Aorta (tissue), 5 donors: ENCODE measurements at regions not wholly inside any gene's neighbourhood (a gene's known extent, or its start where the extent isn't known, plus 50 kb on each side); places are given as distances from the start of the nearest gene placed in this dataset.

Experiments
- ATAC-seq: fragments of 200-7000 bp; cut with Tn5 transposase; one replicate; pipeline ENCODE4 v1.9.1; 2022; ENCODE audit warnings: moderate library complexity; ENCODE audit not compliant: low FRiP score
- DNase-seq, 2 donors: peaks; one replicate each; pipeline ENCODE4 v3.0.0-alpha.2; 2020
- H3K27ac ChIP-seq, 2 donors: one replicate each; pipeline ENCODE4 v1.5.1; 2013; ENCODE audit warnings: low read length in 2 of 2, mild to moderate bottlenecking in 2 of 2, moderate library complexity in 2 of 2, control low read depth in 1 of 2, inconsistent platforms in 1 of 2, low read depth in 1 of 2
- H3K27me3 ChIP-seq, 2 donors: one replicate each; pipeline ENCODE4 v1.6.1; 2013; ENCODE audit warnings: control low read depth in 1 of 2, low read length in 1 of 2, mild to moderate bottlenecking in 1 of 2, moderate library complexity in 1 of 2; ENCODE audit not compliant: insufficient read depth in 2 of 2, control insufficient read depth in 1 of 2
- H3K36me3 ChIP-seq, 2 donors: one replicate each; pipeline ENCODE4 v1.6.1; 2013; ENCODE audit warnings: control low read depth in 1 of 2, low read length in 1 of 2, mild to moderate bottlenecking in 1 of 2; ENCODE audit not compliant: insufficient read depth in 2 of 2, control insufficient read depth in 1 of 2
- H3K4me1 ChIP-seq, 2 donors: one replicate each; pipeline ENCODE4 v1.6.1; 2013; ENCODE audit warnings: low read length in 2 of 2, control low read depth in 1 of 2, mild to moderate bottlenecking in 1 of 2, moderate library complexity in 1 of 2; ENCODE audit not compliant: insufficient read depth in 2 of 2, control insufficient read depth in 1 of 2
- H3K4me3 ChIP-seq, 2 donors: one replicate each; pipeline ENCODE4 v1.5.1; 2013; ENCODE audit warnings: low read length in 2 of 2, control low read depth in 1 of 2, mild to moderate bottlenecking in 1 of 2
- H3K9me3 ChIP-seq: one replicate; pipeline ENCODE4 v1.6.1; 2013; ENCODE audit warnings: mild to moderate bottlenecking, low read length; ENCODE audit not compliant: control insufficient read depth
- WGBS, 2 donors: extraction: QIAGEN DNeasy Blood & Tissue Kit; methylation state at CpG; one replicate each; pipeline ENCODE4 v1.1.7; 2013; 5-methylcytosine and 5-hydroxymethylcytosine counted together
- intact Hi-C, 2 donors: fragments of 100-400 bp; cut with DNase I; formaldehyde crosslinking; loops; one replicate each; pipeline versions ENCODE4 v1.14.2 to v1.15.0; 2022
- donor health status: healthy with polysubstance abuse.
- donor health status: Bipolar disorder and iron deficiency.
- donor health status: DM: no; HTN: no; CAD: no.
- donor health status: DM: no; HTN: no; CAD: no.
- donor health status: DM: yes; HTN: yes; CAD: no.

DNA sequence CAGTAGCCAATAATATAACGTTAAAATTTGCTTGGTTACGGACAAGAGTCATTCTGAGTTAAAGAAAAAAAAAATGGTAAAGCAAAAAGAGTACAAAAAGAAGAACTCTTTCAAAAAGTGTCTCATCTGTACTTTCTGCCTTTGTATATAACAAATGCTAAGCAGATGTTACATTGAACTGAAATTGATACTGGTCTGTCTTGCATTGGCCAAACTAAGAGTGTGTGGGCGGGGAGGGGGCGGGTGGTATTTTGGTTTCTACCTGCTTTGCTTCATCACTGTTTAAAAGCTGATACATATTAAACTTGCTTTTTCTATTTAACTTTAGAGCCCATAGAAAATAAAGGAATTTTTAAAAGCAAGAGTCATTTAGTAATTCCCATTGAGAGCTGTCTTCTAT is 215.0 kb upstream of the THBS1 start:
- DNase-seq (no peak), ATAC-seq (no peak)
- no peaks in the 10 kb centered on the region for H3K27me3 ChIP-seq
- no peaks in the 10 kb centered on the region for H3K36me3 ChIP-seq
- no peaks in the 10 kb centered on the region for H3K4me1 ChIP-seq
- intact Hi-C loops, result no loop called here
- peaks cover 5% of the 10 kb centered on the region for H3K9me3 ChIP-seq
- 87 to 89% methylated on average over 4 of the region's 4 CpGs for WGBS, 2 donors
- no peak overlapping the region for H3K4me3 ChIP-seq
- H3K27ac ChIP-seq, result no peak overlapping the region

DNA sequence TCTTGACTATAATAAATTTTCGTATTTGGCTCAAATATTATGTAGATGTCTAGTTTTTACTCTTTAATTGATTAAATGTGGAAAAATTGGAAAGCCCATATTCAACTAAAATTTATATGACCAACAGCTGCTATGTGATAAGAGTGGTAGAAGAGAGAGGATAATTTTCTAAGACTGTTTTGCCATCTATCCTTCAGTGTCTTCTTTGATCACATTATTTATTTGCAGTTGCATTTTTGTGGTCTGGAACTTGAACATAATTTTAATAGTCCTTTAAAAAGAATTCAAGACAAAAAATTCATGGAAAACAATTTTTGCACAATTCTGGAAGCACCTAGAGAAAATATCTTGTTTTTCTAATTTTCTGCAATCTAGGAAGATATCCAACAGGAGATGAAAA is 213.3 kb upstream of the THBS1 start:
- no peak for DNase-seq
- WGBS, 2 donors, result 74 to 89% methylated on average over 1 of the region's 1 CpG
- Histone ChIP-seq H3K27ac (no peak overlapping the region), H3K36me3 (no peaks in the 10 kb centered on the region), H3K4me1 (no peaks in the 10 kb centered on the region), H3K9me3 (peaks cover 8% of the 10 kb centered on the region), H3K4me3 (no peak overlapping the region), H3K27me3 (no peaks in the 10 kb centered on the region)
- no peak for ATAC-seq
- intact Hi-C loops, result no loop called here

DNA sequence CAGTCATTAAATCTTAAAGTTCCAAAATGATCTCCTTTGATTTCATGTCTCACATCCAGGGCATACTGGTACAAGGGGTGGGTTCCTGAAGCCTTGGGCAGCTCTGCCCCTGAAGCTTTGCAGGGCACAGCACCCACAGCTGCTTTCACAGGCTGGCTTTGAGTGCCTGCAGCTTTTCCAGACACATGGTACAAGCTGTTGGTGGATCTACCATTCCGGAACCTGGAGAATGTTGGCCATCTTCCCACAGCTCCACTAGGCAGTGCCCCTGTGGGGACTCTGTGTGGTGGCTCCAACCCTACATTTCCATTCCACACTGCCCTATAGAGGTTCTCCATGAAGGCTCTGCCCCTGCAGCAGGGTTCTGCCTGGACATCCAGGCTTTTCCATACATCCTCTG is 211.1 kb upstream of the THBS1 start:
- 82 to 91% methylated on average over 1 of the region's 1 CpG for WGBS, 2 donors
- no peak for DNase-seq
- intact Hi-C loops, result no loop called here

DNA sequence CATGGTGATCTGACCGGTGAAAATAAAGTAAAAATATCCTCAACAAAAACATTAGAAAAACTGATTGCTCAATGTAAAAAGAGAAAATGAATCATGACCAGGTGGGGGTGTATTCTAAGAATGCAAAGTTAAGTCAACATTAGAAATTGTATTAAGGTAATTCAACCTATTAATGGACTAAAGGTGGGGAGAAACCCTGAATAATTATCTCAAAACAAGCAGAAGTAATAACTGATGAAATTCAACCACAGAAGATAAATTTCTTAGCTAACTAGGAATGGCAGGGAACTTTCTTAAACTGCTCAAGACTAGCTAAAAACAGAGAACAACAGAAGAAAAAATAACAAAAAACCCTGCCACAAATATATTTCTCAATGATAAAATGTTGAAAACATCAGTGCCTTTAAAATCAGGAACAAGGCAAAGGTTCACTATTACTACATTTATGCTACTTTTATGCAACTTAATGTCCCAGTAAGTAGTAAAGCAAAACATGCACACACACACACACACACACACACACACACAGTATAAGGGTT is 204.4 kb upstream of the THBS1 start:
- DNase-seq, result no peak
- Histone ChIP-seq H3K4me3 (no peak overlapping the region), H3K27ac (no peak overlapping the region), H3K9me3 (no peaks in the 10 kb centered on the region), H3K36me3 (no peaks in the 10 kb centered on the region), H3K27me3 (no peaks in the 10 kb centered on the region), H3K4me1 (no peaks in the 10 kb centered on the region)
- intact Hi-C loops, result no loop called here
- WGBS, 2 donors, result 11 to 19% methylated on average over 1 of the region's 1 CpG
- no peak for ATAC-seq

More for the DNA sequence above, 211.1 kb upstream of the THBS1 start:
- Histone ChIP-seq H3K36me3 (no peaks in the 10 kb centered on the region), H3K9me3 (peaks cover 8% of the 10 kb centered on the region), H3K27me3 (no peaks in the 10 kb centered on the region), H3K4me3 (no peak overlapping the region), H3K27ac (no peak overlapping the region), H3K4me1 (no peaks in the 10 kb centered on the region)
- no peak for ATAC-seq

DNA sequence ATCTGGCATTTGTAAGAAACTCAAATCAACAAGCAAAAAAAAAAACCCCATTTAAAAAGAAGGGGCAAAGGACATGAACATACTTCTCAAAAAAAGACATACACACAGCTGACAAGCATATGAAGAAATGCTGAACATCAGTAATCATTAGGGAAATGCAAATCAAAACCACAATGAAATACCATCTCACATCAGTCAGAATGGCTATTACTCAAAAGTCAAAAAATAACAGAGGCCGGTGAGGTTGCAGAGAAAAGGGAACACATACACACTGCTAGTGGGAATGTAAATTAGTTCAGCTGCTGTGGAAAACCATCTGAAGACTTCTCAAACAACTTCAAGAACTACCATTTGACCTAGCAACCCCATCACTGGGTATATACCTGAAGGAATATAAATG is 199.4 kb upstream of the THBS1 start:
- intact Hi-C loops, result no loop called here
- no peaks in the 10 kb centered on the region for H3K36me3 ChIP-seq
- DNase-seq, result no peak
- no peak overlapping the region for H3K4me3 ChIP-seq
- WGBS, 2 donors, result 43 to 49% methylated on average over 1 of the region's 1 CpG
- H3K27me3 ChIP-seq, result no peaks in the 10 kb centered on the region
- no peaks in the 10 kb centered on the region for H3K4me1 ChIP-seq
- ATAC-seq, result no peak
- H3K27ac ChIP-seq, result no peak overlapping the region
- no peaks in the 10 kb centered on the region for H3K9me3 ChIP-seq

DNA sequence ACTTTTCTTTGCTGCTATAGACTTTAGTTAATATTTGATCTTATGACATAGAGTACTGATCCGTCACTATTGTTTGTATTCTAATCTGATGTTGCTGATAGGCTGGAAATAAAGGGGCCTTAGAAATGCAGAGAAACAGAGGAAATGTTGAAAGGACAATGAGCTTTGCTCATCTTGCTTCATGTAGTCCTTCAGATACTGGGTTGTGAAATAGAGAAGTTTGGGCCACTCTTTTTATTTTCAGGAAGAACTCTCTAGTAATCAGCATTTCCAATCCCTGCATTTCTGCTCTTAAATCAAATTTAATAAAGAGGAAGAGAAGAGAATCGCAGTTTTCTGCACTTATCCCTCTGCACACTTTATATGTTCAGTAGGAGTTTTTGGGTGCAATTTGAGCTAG is 192.8 kb upstream of the THBS1 start:
- no peak for ATAC-seq
- WGBS, 2 donors, result 86 to 89% methylated on average over 2 of the region's 2 CpGs
- Histone ChIP-seq H3K9me3 (peaks cover 1% of the 10 kb centered on the region), H3K27me3 (no peaks in the 10 kb centered on the region), H3K36me3 (no peaks in the 10 kb centered on the region), H3K4me1 (no peaks in the 10 kb centered on the region), H3K4me3 (no peak overlapping the region), H3K27ac (no peak overlapping the region)
- intact Hi-C loops, result no loop called here
- DNase-seq, result no peak

DNA sequence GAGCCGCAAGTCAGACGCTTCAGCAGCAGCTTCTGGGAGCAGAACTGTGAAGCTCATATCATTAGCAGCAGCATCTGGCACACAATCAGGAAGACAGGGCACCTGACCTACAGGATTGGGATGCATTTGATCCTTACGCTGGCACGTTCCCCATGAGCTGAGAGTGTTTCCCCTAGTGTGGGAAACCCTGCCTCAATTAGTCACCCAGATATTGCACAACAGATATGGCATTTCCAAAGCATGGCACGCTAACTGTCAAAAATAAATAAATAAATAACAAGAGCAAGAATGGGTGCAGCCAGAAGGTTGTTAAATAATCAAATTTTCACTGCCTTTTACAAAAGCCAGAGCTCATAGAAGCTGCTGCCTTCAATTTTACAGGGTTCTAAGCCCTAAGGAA is 189.6 kb upstream of the THBS1 start:
- ATAC-seq, result no peak
- Histone ChIP-seq H3K27ac (no peak overlapping the region), H3K4me1 (no peaks in the 10 kb centered on the region), H3K27me3 (no peaks in the 10 kb centered on the region), H3K4me3 (no peak overlapping the region), H3K36me3 (no peaks in the 10 kb centered on the region), H3K9me3 (peaks cover 3% of the 10 kb centered on the region)
- DNase-seq, result no peak
- intact Hi-C loops, result no loop called here
- WGBS, 2 donors, result 85 to 86% methylated on average over 5 of the region's 5 CpGs

DNA sequence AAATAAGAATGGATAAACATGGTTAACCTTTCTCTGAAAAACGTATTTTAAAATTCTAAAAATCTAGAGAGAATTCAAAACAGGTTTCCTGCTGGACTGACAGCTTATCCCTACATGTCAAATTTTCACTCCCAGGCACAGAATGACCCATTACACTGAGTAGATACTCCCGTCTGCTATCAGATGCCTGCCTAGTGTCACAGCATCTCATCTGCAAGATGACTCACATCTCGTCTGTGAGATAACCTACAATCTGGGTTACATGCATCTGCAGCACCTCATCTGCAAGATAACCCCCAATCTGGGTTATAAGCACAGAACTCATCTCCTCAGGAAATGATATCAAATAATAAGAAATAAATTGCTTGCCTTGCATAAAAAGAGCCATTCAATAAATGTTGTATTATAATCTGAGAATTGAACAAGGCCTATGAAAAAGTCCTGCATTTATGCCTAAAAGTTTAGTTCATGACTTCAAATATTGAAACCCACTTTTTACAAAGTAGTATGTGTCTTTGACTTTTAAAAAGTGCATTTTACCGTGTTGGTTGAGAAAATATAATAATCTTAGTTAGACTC is 188.3 kb upstream of the THBS1 start:
- ATAC-seq, result no peak
- WGBS, 2 donors, result 55 to 58% methylated on average over 4 of the region's 4 CpGs
- Histone ChIP-seq H3K36me3 (no peaks in the 10 kb centered on the region), H3K9me3 (peaks cover 3% of the 10 kb centered on the region), H3K27me3 (no peaks in the 10 kb centered on the region), H3K4me3 (no peak overlapping the region), H3K27ac (no peak overlapping the region), H3K4me1 (no peaks in the 10 kb centered on the region)
- intact Hi-C loops, result no loop called here
- no peak for DNase-seq

DNA sequence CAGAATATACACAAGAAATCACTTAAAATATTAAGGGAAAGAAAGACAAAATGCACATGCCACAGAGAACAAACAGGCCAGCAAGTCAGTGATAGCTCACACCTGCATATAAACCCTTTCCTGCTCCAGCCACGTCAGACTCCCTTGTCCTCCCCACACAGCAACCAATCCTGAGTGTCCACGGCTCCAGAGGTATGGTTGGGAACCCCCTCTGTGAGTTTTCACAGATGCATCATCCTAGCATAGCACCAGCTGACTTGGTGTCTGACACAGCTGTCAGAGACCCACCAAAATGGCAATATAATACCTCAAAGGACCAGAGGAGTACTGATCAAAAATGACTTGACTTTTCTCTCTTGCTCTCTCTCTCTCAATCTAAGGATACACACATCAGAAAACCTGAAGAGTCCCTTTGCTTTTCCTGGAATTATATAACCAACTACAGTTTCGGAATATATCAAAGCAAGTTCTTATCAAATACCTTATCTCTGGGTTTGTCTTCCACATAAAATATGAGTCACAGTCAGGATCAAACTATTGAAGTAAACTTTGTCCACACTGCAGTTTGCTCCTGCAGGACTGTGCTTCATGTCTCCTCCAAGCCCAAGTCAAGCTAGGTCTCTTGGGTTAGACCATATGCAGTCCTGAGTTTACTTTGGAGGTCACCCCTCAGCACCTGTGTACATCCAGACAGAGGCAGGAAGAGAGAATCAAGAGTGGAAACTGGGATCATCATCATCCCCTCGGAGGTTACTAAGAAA is 187.1 kb upstream of the THBS1 start:
- no peaks in the 10 kb centered on the region for H3K27me3 ChIP-seq
- DNase-seq (no peak), ATAC-seq (no peak)
- no peak overlapping the region for H3K27ac ChIP-seq
- no peak overlapping the region for H3K4me3 ChIP-seq
- H3K36me3 ChIP-seq, result no peaks in the 10 kb centered on the region
- peaks cover 3% of the 10 kb centered on the region for H3K9me3 ChIP-seq
- WGBS, 2 donors, result 47 to 50% methylated on average over 4 of the region's 4 CpGs
- intact Hi-C loops, result no loop called here
- no peaks in the 10 kb centered on the region for H3K4me1 ChIP-seq
